Ishikawa (cell line): ENCODE measurements at regions not wholly inside any gene's neighbourhood (a gene's known extent, or its start where the extent isn't known, plus 50 kb on each side); places are given as distances from the start of the nearest gene placed in this dataset.

Experiments used
- CEBPB ChIP-seq: IDR thresholded peaks from 2 replicates; pipeline ENCODE4 v1.6.1; 2012
- CREB1 ChIP-seq: IDR thresholded peaks from 2 replicates; pipeline ENCODE4 v1.6.1; 2012; ENCODE audit warnings: low read depth
- EGR1 ChIP-seq: IDR thresholded peaks from 2 replicates; pipeline ENCODE4 v1.6.1; 2012
- EP300 ChIP-seq: IDR thresholded peaks from 2 replicates; pipeline ENCODE4 v1.6.1; 2012; ENCODE audit warnings: borderline replicate concordance
- FOXM1 ChIP-seq: IDR thresholded peaks from 2 replicates; pipeline ENCODE4 v1.6.1; 2012; ENCODE audit warnings: low read depth, borderline replicate concordance
- MAX ChIP-seq: IDR thresholded peaks from 2 replicates; pipeline ENCODE4 v1.6.1; 2012
- NFIC ChIP-seq: IDR thresholded peaks from 2 replicates; pipeline ENCODE4 v1.6.1; 2012
- RAD21 ChIP-seq: IDR thresholded peaks from 2 replicates; pipeline ENCODE4 v1.6.1; 2012; ENCODE audit warnings: low read depth
- REST ChIP-seq: IDR thresholded peaks from 2 replicates; pipeline ENCODE4 v1.6.1; 2012; ENCODE audit warnings: low read depth, mild to moderate bottlenecking
- TAF1 ChIP-seq: IDR thresholded peaks from 2 replicates; pipeline ENCODE4 v1.6.1; 2012; ENCODE audit warnings: low read depth, mild to moderate bottlenecking
- TCF12 ChIP-seq: IDR thresholded peaks from 2 replicates; pipeline ENCODE4 v1.6.1; 2012; ENCODE audit warnings: low read depth
- TEAD4 ChIP-seq: IDR thresholded peaks from 2 replicates; pipeline ENCODE4 v1.6.1; 2012
- USF1 ChIP-seq: IDR thresholded peaks from 2 replicates; pipeline ENCODE4 v1.6.1; 2012
- YY1 ChIP-seq: IDR thresholded peaks from 2 replicates; pipeline ENCODE4 v1.6.1; 2012; ENCODE audit warnings: low read depth
- ZBTB7A ChIP-seq: IDR thresholded peaks from 2 replicates; pipeline ENCODE4 v1.6.1; 2012; ENCODE audit warnings: low read depth

GRCh38 chr11:103727262-103727661 lies 309.2 kb upstream of the DDI1 start:
- TF ChIP-seq TEAD4 (no peak), RAD21 (no peak), ZBTB7A (no peak), YY1 (no peak), TAF1 (no peak), TCF12 (no peak), EP300 (no peak), REST (no peak), FOXM1 (no peak), CREB1 (no peak), CEBPB (no peak)

- TF ChIP-seq REST (no peak), TAF1 (no peak), RAD21 (no peak), USF1 (no peak)
Observed at GRCh38 chr11:103729617-103730016, 306.8 kb upstream of the DDI1 start.

GRCh38 chr11:103730131-103730940 lies 306.1 kb upstream of the DDI1 start:
- TF ChIP-seq ZBTB7A (no peak), NFIC (no peak), TAF1 (no peak), TEAD4 (no peak), FOXM1 (no peak)

GRCh38 chr11:103731670-103732069 lies 304.8 kb upstream of the DDI1 start:
- no peak for TF ChIP-seq TCF12
- TF ChIP-seq EP300: no peak
- TF ChIP-seq NFIC: no peak
- no peak for TF ChIP-seq USF1

- TF ChIP-seq MAX (no peak), CREB1 (no peak), TCF12 (no peak), TAF1 (no peak), RAD21 (no peak), USF1 (no peak), ZBTB7A (no peak), FOXM1 (no peak), YY1 (no peak)
Observed at GRCh38 chr11:103733889-103734288, 302.6 kb upstream of the DDI1 start.

GRCh38 chr11:103735497-103736032 lies 300.9 kb upstream of the DDI1 start:
- TF ChIP-seq TAF1 (no peak), NFIC (no peak), CEBPB (no peak), RAD21 (no peak), FOXM1 (no peak), USF1 (no peak), TCF12 (no peak), TEAD4 (no peak), MAX (no peak), ZBTB7A (no peak), REST (no peak), YY1 (no peak), EGR1 (no peak)
